ENCODE measurements at regions not wholly inside any gene's neighbourhood (a gene's known extent, or its start where the extent isn't known, plus 50 kb on each side); places are given as distances from the start of the nearest gene placed in this dataset.

GRCh38 chr2:7333189-7333765, 416.1 kb downstream of the RNF144A start:
- no peak for TF ChIP-seq POLR2A (IDR thresholded peaks at IDR 0.05)
- Histone ChIP-seq H3K4me3 (no peak overlapping the region), H3K27me3 (peaks cover 0 to 11% (median 0%) of the 10 kb centered on the region in 4 donors), H3K9me3 (no peaks in the 10 kb centered on the region), H3K4me1 (no peaks in the 10 kb centered on the region), H3K36me3 (no peaks in the 10 kb centered on the region), H3K27ac (no peak overlapping the region)
- DNase-seq = no peak
- intact Hi-C loops (cut with DNase I) = no loop called here
- 11 to 12% methylated on average over 2 of the region's 2 CpGs for WGBS, 2 donors

DNA sequence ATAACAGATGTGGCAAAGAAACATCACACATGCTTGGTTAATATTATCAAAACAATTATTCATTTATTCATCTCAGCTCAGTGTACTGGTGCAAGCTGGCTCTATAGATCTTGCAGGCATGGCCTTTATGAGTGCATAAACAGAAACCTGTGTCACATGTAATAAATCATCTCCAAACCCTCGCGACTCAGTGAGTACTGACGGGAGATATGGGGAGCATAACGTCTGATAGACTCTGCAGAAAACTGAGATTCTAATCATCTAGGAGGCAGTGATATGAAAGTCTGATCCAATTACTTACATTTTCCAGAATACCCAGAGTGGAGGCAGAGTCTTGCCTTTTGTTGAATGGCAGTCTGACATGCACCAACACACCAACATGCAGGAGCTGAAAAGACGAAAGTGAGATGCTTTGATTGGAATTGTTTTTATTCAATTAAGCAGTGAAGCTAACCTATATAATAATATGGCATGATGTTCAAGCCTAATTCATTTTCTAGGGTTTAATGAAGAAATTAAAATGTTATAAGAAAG, 416.8 kb downstream of the RNF144A start:
- DNase-seq = no peak
- Histone ChIP-seq H3K27ac (no peak overlapping the region), H3K36me3 (no peaks in the 10 kb centered on the region), H3K27me3 (peaks cover 0 to 11% (median 0%) of the 10 kb centered on the region in 4 donors), H3K4me3 (no peak overlapping the region), H3K4me1 (no peaks in the 10 kb centered on the region), H3K9me3 (no peaks in the 10 kb centered on the region)
- 41 to 64% methylated on average over 5 of the region's 5 CpGs for WGBS, 2 donors
- TF ChIP-seq CTCF (IDR thresholded peaks at IDR 0.05) (no peak), POLR2A (IDR thresholded peaks at IDR 0.05) (no peak)
- intact Hi-C loops (cut with DNase I) = no loop called here

GRCh38 chr2:7338961-7339360, 421.7 kb downstream of the RNF144A start:
- H3K4me3 ChIP-seq = no peak overlapping the region
- 44 to 48% methylated on average over 3 of the region's 3 CpGs for WGBS, 2 donors
- DNase-seq = no peak
- H3K36me3 ChIP-seq = no peaks in the 10 kb centered on the region
- H3K9me3 ChIP-seq = no peaks in the 10 kb centered on the region
- TF ChIP-seq POLR2A (IDR thresholded peaks at IDR 0.05) = no peak
- no peak for TF ChIP-seq CTCF (IDR thresholded peaks at IDR 0.05)
- H3K27ac ChIP-seq = no peak overlapping the region
- peaks cover 0 to 11% (median 0%) of the 10 kb centered on the region in 4 donors for H3K27me3 ChIP-seq
- H3K4me1 ChIP-seq = no peaks in the 10 kb centered on the region
- intact Hi-C loops (cut with DNase I) = no loop called here

- Histone ChIP-seq H3K27ac (no peak overlapping the region), H3K27me3 (no peaks in the 10 kb centered on the region), H3K4me1 (no peaks in the 10 kb centered on the region), H3K4me3 (no peak overlapping the region), H3K36me3 (no peaks in the 10 kb centered on the region), H3K9me3 (no peaks in the 10 kb centered on the region)
- no peak for DNase-seq
- WGBS, 2 donors = 78 to 82% methylated on average over 4 of the region's 4 CpGs
- intact Hi-C loops (cut with DNase I) = no loop called here
- no peak for TF ChIP-seq POLR2A (IDR thresholded peaks at IDR 0.05)
- TF ChIP-seq CTCF (IDR thresholded peaks at IDR 0.05) = no peak
Observed at GRCh38 chr2:7346336-7346735, 429.1 kb downstream of the RNF144A start.

DNA sequence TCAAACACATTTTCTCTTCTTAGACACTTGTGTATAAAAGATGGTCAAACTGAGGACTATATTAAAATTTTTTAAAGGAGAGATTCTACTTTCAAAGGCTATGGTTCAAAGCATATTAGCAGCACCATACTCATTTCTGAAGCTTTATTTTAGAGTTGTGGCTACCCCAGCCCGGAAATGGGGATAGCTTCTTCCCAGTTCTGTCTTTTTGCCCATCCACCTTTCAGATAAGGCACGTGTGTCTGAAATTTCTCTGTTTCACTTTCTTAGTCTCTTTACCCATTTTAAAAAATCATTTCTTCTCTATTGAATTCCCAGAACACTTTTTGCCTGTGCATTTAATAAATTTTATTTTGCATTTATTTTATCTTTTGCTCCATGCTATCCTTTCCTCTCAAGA, 431.5 kb downstream of the RNF144A start:
- TF ChIP-seq CTCF (IDR thresholded peaks at IDR 0.05) (no peak), POLR2A (IDR thresholded peaks at IDR 0.05) (no peak)
- H3K27me3 ChIP-seq = no peaks in the 10 kb centered on the region
- no peak overlapping the region for H3K27ac ChIP-seq
- no peaks in the 10 kb centered on the region for H3K36me3 ChIP-seq
- H3K9me3 ChIP-seq = no peaks in the 10 kb centered on the region
- H3K4me1 ChIP-seq = no peaks in the 10 kb centered on the region
- H3K4me3 ChIP-seq = no peak overlapping the region
- intact Hi-C loops (cut with DNase I) = no loop called here
- WGBS, 2 donors = 59 to 64% methylated on average over 2 of the region's 2 CpGs
- no peak for DNase-seq

GRCh38 chr2:7352191-7352590, 435.0 kb downstream of the RNF144A start:
- Histone ChIP-seq H3K27me3 (no peaks in the 10 kb centered on the region), H3K27ac (no peak overlapping the region), H3K9me3 (no peaks in the 10 kb centered on the region), H3K4me3 (no peak overlapping the region), H3K36me3 (no peaks in the 10 kb centered on the region), H3K4me1 (no peaks in the 10 kb centered on the region)
- 85 to 90% methylated on average over 5 of the region's 5 CpGs for WGBS, 2 donors
- TF ChIP-seq CTCF (IDR thresholded peaks at IDR 0.05) (no peak), POLR2A (IDR thresholded peaks at IDR 0.05) (no peak)
- DNase-seq = no peak
- intact Hi-C loops (cut with DNase I) = no loop called here
